ENCODE measurements at regions not wholly inside any gene's neighbourhood (a gene's known extent, or its start where the extent isn't known, plus 50 kb on each side); places are given as distances from the start of the nearest gene placed in this dataset.

DNA sequence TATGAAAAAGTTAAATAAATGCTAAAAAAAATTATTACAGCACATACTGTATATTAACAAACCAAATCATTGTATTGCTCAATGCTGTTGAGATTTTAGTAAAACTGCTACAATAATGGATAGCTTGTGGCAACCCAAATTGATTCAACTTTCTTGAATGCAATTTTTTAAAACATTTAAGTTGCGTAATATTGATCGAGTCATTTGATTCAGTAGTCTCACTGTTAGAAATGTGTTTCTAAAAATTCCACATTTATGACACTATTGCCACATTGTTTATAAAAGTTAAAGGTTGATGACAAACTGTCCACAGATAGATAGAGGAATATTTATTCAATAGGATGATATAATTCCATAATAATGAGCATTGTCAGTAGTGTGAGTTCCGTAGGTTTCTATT lies 640.7 kb upstream of the CRIM1 start:
- CTCF ChIA-PET (ENCODE audit: unreplicated experiment): no interaction called here
- BruUV-seq (replicated peaks): no TSS peak
- H3K79me2 ChIP-seq (ENCODE audit: insufficient read depth, low read depth, low read length): no peaks in the 10 kb centered on the region
- intact Hi-C loops (cut with micrococcal nuclease; ENCODE audit: unreplicated experiment): no loop called here
- H4K20me1 ChIP-seq (ENCODE audit: insufficient read depth, low read length): no peaks in the 10 kb centered on the region
- TF ChIP-seq EZH2phosphoT487 (IDR thresholded peaks at IDR 0.05; ENCODE audit: borderline replicate concordance, low read depth, low read length): no peak
- TF ChIP-seq, protein P1, sequence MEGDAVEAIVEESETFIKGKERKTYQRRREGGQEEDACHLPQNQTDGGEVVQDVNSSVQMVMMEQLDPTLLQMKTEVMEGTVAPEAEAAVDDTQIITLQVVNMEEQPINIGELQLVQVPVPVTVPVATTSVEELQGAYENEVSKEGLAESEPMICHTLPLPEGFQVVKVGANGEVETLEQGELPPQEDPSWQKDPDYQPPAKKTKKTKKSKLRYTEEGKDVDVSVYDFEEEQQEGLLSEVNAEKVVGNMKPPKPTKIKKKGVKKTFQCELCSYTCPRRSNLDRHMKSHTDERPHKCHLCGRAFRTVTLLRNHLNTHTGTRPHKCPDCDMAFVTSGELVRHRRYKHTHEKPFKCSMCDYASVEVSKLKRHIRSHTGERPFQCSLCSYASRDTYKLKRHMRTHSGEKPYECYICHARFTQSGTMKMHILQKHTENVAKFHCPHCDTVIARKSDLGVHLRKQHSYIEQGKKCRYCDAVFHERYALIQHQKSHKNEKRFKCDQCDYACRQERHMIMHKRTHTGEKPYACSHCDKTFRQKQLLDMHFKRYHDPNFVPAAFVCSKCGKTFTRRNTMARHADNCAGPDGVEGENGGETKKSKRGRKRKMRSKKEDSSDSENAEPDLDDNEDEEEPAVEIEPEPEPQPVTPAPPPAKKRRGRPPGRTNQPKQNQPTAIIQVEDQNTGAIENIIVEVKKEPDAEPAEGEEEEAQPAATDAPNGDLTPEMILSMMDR (conservative IDR thresholded peaks at IDR 0.05; ENCODE audit: low read length): no peak
- no peak overlapping the region for H3K27ac ChIP-seq (ENCODE audit: low read depth, low read length, poor library complexity, severe bottlenecking)
- H3K4me2 ChIP-seq (ENCODE audit: low read length): no peak overlapping the region
- H3K4me1 ChIP-seq (ENCODE audit: insufficient read depth, low read length, poor library complexity, severe bottlenecking): no peaks in the 10 kb centered on the region
- POLR2A ChIA-PET: interaction anchor here (0.7 kb wide), 1 partner anchor 423 kb away, joined by 3 read pairs; no protein-coding TSS in a partner anchor
- DNase-seq (ENCODE audit: low spot score): no peak
- no peaks in the 10 kb centered on the region for H3K36me3 ChIP-seq (ENCODE audit: insufficient read depth, low read length)
- no peak overlapping the region for H3K4me3 ChIP-seq (ENCODE audit: low read depth, low read length, poor library complexity, severe bottlenecking)
- no peaks in the 10 kb centered on the region for H3K9me3 ChIP-seq (ENCODE audit: low read length)
- H3K9me2 ChIP-seq (ENCODE audit: insufficient read depth, low read length): no peaks in the 10 kb centered on the region
- no peak overlapping the region for H2AFZ ChIP-seq (ENCODE audit: low read length)

DNA sequence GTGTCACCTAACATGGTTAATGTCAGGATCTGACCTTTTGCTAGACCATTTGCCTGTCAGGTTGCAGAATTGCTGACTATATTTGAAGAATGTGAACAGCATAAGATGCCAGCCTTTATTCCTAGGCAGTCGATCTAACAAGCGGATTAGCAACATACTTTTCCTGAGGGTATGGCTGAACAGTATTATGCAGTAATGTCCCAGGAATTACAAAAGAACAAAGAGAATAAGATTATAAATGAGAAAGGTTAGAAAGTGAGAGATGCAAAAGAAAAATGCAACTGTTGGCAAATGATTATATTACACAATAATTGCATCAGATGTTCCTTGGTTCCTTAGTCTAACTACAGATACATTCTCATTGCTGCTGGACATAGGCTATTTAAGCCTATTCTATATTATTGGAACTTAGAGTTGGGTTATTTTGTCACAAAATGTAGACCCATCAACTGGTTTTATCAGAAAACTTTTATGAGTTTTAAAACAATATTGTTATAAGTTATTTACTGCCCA lies 647.1 kb upstream of the CRIM1 start:
- Histone ChIP-seq H3K27ac (ENCODE audit: low read depth, low read length, poor library complexity, severe bottlenecking) (no peak overlapping the region), H3K79me2 (ENCODE audit: insufficient read depth, low read depth, low read length) (no peaks in the 10 kb centered on the region), H4K20me1 (ENCODE audit: insufficient read depth, low read length) (no peaks in the 10 kb centered on the region), H2AFZ (ENCODE audit: low read length) (no peak overlapping the region), H3K4me1 (ENCODE audit: insufficient read depth, low read length, poor library complexity, severe bottlenecking) (no peaks in the 10 kb centered on the region), H3K4me3 (ENCODE audit: low read depth, low read length, poor library complexity, severe bottlenecking) (no peak overlapping the region), H3K9me2 (ENCODE audit: insufficient read depth, low read length) (no peaks in the 10 kb centered on the region), H3K4me2 (ENCODE audit: low read length) (no peak overlapping the region), H3K36me3 (ENCODE audit: insufficient read depth, low read length) (no peaks in the 10 kb centered on the region), H3K9me3 (ENCODE audit: low read length) (no peaks in the 10 kb centered on the region)
- no TSS peak for BruUV-seq (replicated peaks)
- POLR2A ChIA-PET: no interaction called here
- DNase-seq (ENCODE audit: low spot score): no peak
- TF ChIP-seq, protein P1 (conservative IDR thresholded peaks at IDR 0.05; ENCODE audit: low read length): no peak
- no peak for TF ChIP-seq EZH2phosphoT487 (IDR thresholded peaks at IDR 0.05; ENCODE audit: borderline replicate concordance, low read depth, low read length)
- CTCF ChIA-PET (ENCODE audit: unreplicated experiment): no interaction called here
- intact Hi-C loops (cut with micrococcal nuclease; ENCODE audit: unreplicated experiment): no loop called here

DNA sequence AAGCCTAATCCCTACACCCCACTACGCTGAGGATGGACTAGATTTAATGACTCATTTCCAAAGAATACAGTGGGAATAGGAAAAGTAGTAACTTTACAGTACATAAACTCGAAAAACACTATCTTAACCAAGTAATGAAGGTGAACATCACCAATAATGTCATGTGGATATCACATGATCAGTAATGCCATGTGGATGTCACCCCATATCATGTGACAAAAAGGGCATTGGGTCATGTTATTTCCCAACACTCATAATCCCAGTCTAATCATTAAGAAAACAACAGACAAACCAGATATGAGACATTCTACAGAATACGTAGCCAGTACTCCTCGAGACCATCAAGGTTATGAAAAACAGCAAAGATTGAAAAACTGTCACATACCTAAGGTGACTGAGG lies 667.3 kb upstream of the CRIM1 start:
- Histone ChIP-seq H3K4me3 (ENCODE audit: low read depth, low read length, poor library complexity, severe bottlenecking) (no peak overlapping the region), H3K79me2 (ENCODE audit: insufficient read depth, low read depth, low read length) (no peaks in the 10 kb centered on the region), H3K4me2 (ENCODE audit: low read length) (no peak overlapping the region), H2AFZ (ENCODE audit: low read length) (no peak overlapping the region), H3K27ac (ENCODE audit: low read depth, low read length, poor library complexity, severe bottlenecking) (no peak overlapping the region), H3K4me1 (ENCODE audit: insufficient read depth, low read length, poor library complexity, severe bottlenecking) (no peaks in the 10 kb centered on the region), H3K9me2 (ENCODE audit: insufficient read depth, low read length) (no peaks in the 10 kb centered on the region), H3K36me3 (ENCODE audit: insufficient read depth, low read length) (no peaks in the 10 kb centered on the region), H3K9me3 (ENCODE audit: low read length) (no peaks in the 10 kb centered on the region), H4K20me1 (ENCODE audit: insufficient read depth, low read length) (no peaks in the 10 kb centered on the region)
- ChIA-PET CTCF (ENCODE audit: unreplicated experiment) (no interaction called here), POLR2A (no interaction called here)
- TF ChIP-seq EZH2phosphoT487 (IDR thresholded peaks at IDR 0.05; ENCODE audit: borderline replicate concordance, low read depth, low read length): no peak
- TF ChIP-seq, protein P1 (conservative IDR thresholded peaks at IDR 0.05; ENCODE audit: low read length): no peak
- no peak for DNase-seq (ENCODE audit: low spot score)
- BruUV-seq (replicated peaks): no TSS peak
- intact Hi-C loops (cut with micrococcal nuclease; ENCODE audit: unreplicated experiment): no loop called here

Data from OCI-LY7 (cell line).